Liver (tissue), 3 donors: ENCODE measurements at regions not wholly inside any gene's neighbourhood (a gene's known extent, or its start where the extent isn't known, plus 50 kb on each side); places are given as distances from the start of the nearest gene placed in this dataset.
"Not testable (repeated sequence)": the region's sequence is repeated elsewhere in the genome, so short reads cannot be mapped to it uniquely, and the experiment has no call there.

ENCODE experiments used
- CTCF ChIP-seq: fragments of 150-350 bp; IDR thresholded peaks from 2 replicates; pipeline ENCODE4 v1.5.1; 2017; ENCODE audit warnings: improper control_type of control experiment, low read depth, low read length; ENCODE audit not compliant: missing input control
- EGR1 ChIP-seq, 2 donors: IDR thresholded peaks; 2 replicates each; pipeline ENCODE4 v1.6.1; 2016 to 2018; ENCODE audit warnings: antibody characterized with exemption in 2 of 2, low read depth in 2 of 2
- GABPA ChIP-seq, 2 donors: IDR thresholded peaks in 1 of 2; conservative IDR thresholded peaks in 1 of 2; 2 replicates each; pipeline ENCODE4 v1.6.1; 2016; ENCODE audit warnings: antibody characterized with exemption in 2 of 2, mild to moderate bottlenecking in 1 of 2, moderate library complexity in 1 of 2
- HNF4G ChIP-seq: IDR thresholded peaks from 2 replicates; pipeline ENCODE4 v1.6.1; 2016; ENCODE audit warnings: antibody characterized with exemption
- JUND ChIP-seq, 2 donors: IDR thresholded peaks; 2 replicates each; pipeline ENCODE4 v1.6.1; 2016; ENCODE audit warnings: antibody characterized with exemption in 2 of 2
- MAX ChIP-seq: IDR thresholded peaks from 2 replicates; pipeline ENCODE4 v1.6.1; 2016; ENCODE audit warnings: antibody characterized with exemption
- NR2F2 ChIP-seq: IDR thresholded peaks from 2 replicates; pipeline ENCODE4 v1.6.1; 2016; ENCODE audit warnings: antibody characterized with exemption
- RAD21 ChIP-seq, 2 donors: IDR thresholded peaks; 2 replicates each; pipeline ENCODE4 v1.6.1; 2016; ENCODE audit warnings: antibody characterized with exemption in 2 of 2, mild to moderate bottlenecking in 2 of 2
- REST ChIP-seq: IDR thresholded peaks from 2 replicates; pipeline ENCODE4 v1.6.1; 2016; ENCODE audit warnings: antibody characterized with exemption, mild to moderate bottlenecking
- SP1 ChIP-seq: IDR thresholded peaks from 2 replicates; pipeline ENCODE4 v1.6.1; 2018; ENCODE audit warnings: antibody characterized with exemption, mild to moderate bottlenecking
- TAF1 ChIP-seq: conservative IDR thresholded peaks from 2 replicates; pipeline ENCODE4 v1.6.1; 2016; ENCODE audit warnings: antibody characterized with exemption, mild to moderate bottlenecking
- YY1 ChIP-seq: IDR thresholded peaks from 2 replicates; pipeline ENCODE4 v1.6.1; 2016; ENCODE audit warnings: antibody characterized with exemption, mild to moderate bottlenecking
- TF ChIP-seq, protein P1 (sequence below): IDR thresholded peaks from 2 replicates; pipeline ENCODE4 v1.6.1; 2016; ENCODE audit warnings: antibody characterized with exemption
- donor health status: healthy.
- donor health status: healthy.

DNA sequence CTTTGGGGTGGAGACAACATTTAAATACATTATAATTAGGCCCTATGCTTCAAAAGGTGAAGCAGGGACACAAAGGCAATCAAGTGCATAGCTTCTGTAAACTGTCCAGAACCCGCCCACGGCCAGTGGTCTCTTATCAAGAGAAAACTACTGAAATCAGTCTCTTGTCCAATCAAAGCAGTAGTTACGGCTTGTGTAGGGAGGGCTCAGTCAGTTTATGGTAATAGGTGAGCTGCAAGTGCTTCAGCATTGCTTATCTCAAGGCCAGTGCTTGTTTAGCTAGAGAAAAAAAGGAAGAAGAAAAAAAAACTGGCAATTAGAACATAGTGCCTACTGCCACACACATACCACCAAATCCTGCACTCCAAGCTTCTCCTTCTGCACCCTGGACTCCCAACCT, 68.6 kb downstream of the FAM72D start:
- not testable (repeated sequence) for TF ChIP-seq MAX; TAF1; CTCF; YY1; GABPA (IDR thresholded peaks at IDR 0.05 in 1 of 2, conservative IDR thresholded peaks at IDR 0.05 in 1 of 2); SP1; JUND (IDR thresholded peaks at IDR 0.05); RAD21 (IDR thresholded peaks at IDR 0.05); NR2F2; REST; HNF4G; EGR1 (IDR thresholded peaks at IDR 0.05; ENCODE audit: low read depth in 2 of 2)
- TF ChIP-seq, protein P1, sequence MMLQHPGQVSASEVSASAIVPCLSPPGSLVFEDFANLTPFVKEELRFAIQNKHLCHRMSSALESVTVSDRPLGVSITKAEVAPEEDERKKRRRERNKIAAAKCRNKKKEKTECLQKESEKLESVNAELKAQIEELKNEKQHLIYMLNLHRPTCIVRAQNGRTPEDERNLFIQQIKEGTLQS: not testable (repeated sequence)
